ENCODE measurements at regions not wholly inside any gene's neighbourhood (a gene's known extent, or its start where the extent isn't known, plus 50 kb on each side); places are given as distances from the start of the nearest gene placed in this dataset.

DNA sequence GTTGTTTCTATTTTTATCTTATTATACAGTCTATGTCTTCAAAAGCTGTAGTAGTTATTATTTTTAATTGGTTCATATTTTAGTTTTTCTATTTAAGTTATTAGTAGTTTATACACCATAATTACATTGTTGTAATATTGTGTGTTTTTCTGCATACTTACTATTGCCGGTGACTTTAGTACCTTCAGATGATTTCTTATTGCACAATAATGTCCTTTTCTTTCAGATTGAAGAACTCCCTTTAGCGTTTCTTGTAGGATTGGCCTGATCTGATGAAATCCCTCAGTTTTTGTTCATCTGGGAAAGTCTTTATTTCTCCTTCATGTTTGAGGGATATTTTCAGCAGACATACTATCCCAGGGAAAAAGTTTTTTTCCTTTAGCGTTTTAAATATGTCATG is 74.3 kb upstream of the CREB5 start:
- TF ChIP-seq, protein P1, sequence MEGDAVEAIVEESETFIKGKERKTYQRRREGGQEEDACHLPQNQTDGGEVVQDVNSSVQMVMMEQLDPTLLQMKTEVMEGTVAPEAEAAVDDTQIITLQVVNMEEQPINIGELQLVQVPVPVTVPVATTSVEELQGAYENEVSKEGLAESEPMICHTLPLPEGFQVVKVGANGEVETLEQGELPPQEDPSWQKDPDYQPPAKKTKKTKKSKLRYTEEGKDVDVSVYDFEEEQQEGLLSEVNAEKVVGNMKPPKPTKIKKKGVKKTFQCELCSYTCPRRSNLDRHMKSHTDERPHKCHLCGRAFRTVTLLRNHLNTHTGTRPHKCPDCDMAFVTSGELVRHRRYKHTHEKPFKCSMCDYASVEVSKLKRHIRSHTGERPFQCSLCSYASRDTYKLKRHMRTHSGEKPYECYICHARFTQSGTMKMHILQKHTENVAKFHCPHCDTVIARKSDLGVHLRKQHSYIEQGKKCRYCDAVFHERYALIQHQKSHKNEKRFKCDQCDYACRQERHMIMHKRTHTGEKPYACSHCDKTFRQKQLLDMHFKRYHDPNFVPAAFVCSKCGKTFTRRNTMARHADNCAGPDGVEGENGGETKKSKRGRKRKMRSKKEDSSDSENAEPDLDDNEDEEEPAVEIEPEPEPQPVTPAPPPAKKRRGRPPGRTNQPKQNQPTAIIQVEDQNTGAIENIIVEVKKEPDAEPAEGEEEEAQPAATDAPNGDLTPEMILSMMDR (conservative IDR thresholded peaks at IDR 0.05; ENCODE audit: low read depth, low read length), result no peak
- no peak for TF ChIP-seq POLR2A (IDR thresholded peaks at IDR 0.05; ENCODE audit: low read depth, low read length)

Measured in IMR-90 (cell line).